GM13976 (cell line): ENCODE measurements at regions not wholly inside any gene's neighbourhood (a gene's known extent, or its start where the extent isn't known, plus 50 kb on each side); places are given as distances from the start of the nearest gene placed in this dataset.
"Not testable (repeated sequence)": the region's sequence is repeated elsewhere in the genome, so short reads cannot be mapped to it uniquely, and the experiment has no call there.

ENCODE experiments used
- DNase-seq: peaks from one replicate; pipeline ENCODE4 v3.0.0; 2012; ENCODE audit warnings: low spot score
- in situ Hi-C: fragments of 300-500 bp; cut with MboI; formaldehyde crosslinking; loops from one replicate; pipeline ENCODE4 v1.12.0; 2022; ENCODE audit warnings: low sequenced_read_pairs, mixed read lengths, inconsistent platforms; ENCODE audit not compliant: unreplicated experiment
- TF ChIP-seq, protein P1 (sequence below): IDR thresholded peaks from 2 replicates; pipeline ENCODE4 v1.5.1; 2012; ENCODE audit warnings: borderline replicate concordance, mild to moderate bottlenecking; ENCODE audit not compliant: insufficient read depth; ENCODE audit errors: extremely low read depth, missing control alignments, control extremely low read depth

- in situ Hi-C loops = no loop called here
- TF ChIP-seq, protein P1, sequence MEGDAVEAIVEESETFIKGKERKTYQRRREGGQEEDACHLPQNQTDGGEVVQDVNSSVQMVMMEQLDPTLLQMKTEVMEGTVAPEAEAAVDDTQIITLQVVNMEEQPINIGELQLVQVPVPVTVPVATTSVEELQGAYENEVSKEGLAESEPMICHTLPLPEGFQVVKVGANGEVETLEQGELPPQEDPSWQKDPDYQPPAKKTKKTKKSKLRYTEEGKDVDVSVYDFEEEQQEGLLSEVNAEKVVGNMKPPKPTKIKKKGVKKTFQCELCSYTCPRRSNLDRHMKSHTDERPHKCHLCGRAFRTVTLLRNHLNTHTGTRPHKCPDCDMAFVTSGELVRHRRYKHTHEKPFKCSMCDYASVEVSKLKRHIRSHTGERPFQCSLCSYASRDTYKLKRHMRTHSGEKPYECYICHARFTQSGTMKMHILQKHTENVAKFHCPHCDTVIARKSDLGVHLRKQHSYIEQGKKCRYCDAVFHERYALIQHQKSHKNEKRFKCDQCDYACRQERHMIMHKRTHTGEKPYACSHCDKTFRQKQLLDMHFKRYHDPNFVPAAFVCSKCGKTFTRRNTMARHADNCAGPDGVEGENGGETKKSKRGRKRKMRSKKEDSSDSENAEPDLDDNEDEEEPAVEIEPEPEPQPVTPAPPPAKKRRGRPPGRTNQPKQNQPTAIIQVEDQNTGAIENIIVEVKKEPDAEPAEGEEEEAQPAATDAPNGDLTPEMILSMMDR = no peak
- DNase-seq = no peak
These were observed 66.3 kb upstream of the SYN3 start for GRCh38 chr22:33124471-33124870.

DNA sequence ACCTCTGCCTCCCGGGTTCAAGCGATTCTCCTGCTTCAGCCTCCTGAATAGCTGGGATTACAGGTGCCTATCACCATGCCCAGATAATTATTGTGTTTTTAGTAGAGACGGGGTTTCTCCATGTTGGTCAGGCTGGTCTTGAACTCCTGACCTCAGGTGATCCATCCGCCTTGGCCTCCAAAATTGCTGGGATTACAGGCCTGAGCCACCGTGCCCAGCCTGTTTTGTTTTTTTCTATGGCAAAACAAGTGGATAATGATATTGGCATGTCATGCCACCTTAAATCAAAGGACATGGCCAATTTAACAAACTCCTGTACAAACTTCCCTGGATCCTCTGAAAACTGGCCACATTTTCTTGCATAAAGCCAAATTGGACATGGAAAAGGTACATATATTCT lies 64.3 kb upstream of the SYN3 start:
- in situ Hi-C loops, DNase-seq: not testable (repeated sequence)

DNA sequence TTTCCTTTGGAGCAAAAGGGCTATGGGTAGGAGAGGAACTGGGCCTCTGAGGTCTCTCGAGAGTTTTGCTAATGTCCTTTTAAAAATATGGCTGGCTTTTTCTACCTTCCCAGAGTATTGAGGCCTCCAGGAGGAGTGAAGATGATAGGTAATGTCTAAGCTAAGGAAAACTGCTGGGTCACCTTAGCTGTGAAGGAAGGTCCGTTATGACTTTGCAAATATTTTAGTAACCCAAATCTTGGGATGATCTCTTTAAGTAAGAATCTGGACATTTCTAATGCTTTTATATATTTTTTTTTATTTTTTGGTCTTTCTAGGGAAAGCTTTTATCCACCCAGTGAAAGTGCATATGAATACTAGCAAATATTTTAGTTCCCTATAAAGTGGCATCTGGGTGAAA lies 60.9 kb upstream of the SYN3 start:
- DNase-seq = no peak
- in situ Hi-C loops = no loop called here
- TF ChIP-seq, protein P1 = no peak

- no peak for DNase-seq
- TF ChIP-seq, protein P1 = no peak
- in situ Hi-C loops = no loop called here
These were observed 59.6 kb upstream of the SYN3 start for GRCh38 chr22:33117821-33118220.

DNA sequence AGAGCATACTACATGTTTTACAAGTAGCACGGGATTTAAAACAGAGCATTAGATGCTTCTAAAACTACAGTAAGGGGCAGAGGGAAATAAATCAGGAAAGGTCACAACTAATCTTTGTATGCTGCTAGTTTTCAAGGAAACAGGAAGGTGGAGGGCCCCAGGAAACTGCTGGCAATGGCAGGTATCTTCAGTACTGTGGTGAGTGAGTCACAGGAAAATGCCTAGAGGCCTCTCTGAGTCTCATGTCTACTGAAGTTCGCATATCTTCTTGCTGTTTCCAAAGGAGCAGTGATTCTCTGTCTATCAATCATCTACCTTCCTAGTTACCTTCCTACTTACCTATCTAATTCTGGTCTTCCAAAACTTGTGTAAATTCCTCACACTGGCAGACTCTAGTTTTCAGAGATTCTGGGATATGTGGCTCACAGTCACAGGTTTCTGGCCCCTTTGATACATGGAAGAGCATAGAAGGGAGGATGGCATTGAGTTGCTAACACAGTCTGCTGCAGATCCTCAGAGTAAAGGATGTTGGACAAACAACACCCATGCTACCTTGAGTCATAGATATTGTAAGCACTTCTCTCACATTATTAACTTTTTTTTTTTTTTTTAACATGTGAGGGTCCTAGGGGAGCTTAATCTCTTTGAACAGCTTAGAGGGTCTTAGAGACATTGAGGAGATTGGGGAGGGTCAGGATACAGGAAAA lies 58.8 kb upstream of the SYN3 start:
- TF ChIP-seq, protein P1 = no peak
- in situ Hi-C loops = no loop called here
- no peak for DNase-seq

- TF ChIP-seq, protein P1 = no peak
- in situ Hi-C loops = no loop called here
- DNase-seq = no peak
These were observed 56.4 kb upstream of the SYN3 start for GRCh38 chr22:33114565-33114964.

DNA sequence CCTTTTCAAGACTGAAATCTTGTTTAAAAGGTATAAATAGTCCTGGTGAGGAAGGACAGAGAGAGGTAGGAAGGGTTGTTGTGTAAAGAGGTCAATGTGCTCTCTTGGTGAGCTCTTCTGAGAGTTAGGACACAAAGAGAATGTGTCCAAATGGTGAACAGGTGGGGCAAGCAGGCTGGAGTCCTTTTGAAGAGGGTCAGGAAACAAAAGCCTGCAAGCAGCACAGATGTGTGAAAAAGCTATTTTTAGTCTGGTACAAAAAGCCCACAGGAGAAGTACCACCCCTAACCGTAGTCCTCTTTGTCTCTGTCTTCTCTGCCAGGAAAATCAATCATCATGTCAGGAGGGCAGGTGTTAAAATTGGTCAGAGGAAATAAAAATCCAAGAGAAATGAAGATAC lies 54.4 kb upstream of the SYN3 start:
- in situ Hi-C loops = no loop called here
- TF ChIP-seq, protein P1 = no peak
- DNase-seq = no peak
